IPS DF 4.7 (cell line): ENCODE measurements at regions not wholly inside any gene's neighbourhood (a gene's known extent, or its start where the extent isn't known, plus 50 kb on each side); places are given as distances from the start of the nearest gene placed in this dataset.

Experiments used
- DNase-seq: peaks from one replicate; pipeline ENCODE4 v3.0.0-alpha.2; 2013; ENCODE audit warnings: low spot score; ENCODE audit errors: extremely low read depth

DNA sequence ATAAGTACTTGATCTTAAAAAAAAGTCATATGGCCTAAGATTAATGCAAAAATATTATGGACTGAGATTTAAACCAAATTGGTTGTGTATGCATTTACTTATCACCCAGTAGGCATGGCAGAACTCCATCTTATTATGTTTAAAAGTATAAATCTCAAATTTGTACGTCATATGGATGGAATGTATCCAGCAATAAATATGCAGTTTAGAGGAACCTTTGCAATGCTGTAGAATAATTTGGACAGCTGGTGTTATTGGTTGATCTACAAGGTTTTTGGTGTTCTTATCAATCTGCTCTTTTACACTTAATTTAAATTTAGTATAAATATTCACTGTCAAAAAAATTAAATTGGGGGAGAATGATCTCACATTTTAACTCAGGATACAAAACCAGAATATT is 640.2 kb downstream of the SATB2 start:
- no peak for DNase-seq

DNA sequence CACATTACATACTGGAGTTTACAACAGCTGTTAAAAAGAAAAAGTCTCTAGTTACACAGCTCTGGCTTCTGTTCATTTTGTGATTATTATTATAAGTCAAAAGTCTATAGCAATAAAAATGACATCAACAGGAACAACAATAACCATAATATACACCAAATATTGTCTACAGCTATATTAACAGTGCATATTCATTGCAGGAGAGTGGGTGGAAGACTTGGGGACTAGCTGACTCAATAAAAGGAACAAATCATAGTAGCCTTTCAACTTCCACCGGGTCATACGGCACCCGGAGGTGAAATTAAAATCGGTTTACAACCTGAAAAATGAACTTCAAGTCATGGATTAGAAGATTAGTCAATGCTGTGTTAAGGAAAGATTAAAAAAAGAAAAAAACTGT is 642.1 kb downstream of the SATB2 start:
- no peak for DNase-seq

- DNase-seq = no peak
Measured at GRCh38 chr2:198811198-198811597, 646.5 kb downstream of the SATB2 start.

- no peak for DNase-seq
Measured at GRCh38 chr2:198809976-198810375, 647.8 kb downstream of the SATB2 start.

GRCh38 chr2:198807131-198807530 is 650.6 kb downstream of the SATB2 start:
- DNase-seq = no peak

GRCh38 chr2:198795419-198795818 is 662.3 kb downstream of the SATB2 start:
- DNase-seq = no peak

DNA sequence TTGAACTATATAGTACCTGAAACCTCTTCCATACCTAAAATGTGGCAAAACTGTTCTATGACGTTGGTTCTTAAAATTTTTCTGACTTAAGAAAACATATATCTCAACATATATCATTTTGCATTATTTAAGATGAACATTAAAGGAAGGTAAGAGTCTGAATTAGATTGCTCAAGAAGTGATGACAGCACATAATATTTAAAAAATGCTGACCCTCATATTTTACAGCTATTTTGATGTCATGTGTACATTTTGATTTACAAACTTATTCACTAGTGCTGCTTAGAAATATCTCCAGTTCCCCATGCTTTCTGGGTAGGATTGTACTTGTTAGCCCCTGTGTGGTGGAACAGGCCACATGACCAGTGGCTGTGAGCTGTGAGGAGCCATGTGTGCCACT is 666.1 kb downstream of the SATB2 start:
- DNase-seq = no peak

DNA sequence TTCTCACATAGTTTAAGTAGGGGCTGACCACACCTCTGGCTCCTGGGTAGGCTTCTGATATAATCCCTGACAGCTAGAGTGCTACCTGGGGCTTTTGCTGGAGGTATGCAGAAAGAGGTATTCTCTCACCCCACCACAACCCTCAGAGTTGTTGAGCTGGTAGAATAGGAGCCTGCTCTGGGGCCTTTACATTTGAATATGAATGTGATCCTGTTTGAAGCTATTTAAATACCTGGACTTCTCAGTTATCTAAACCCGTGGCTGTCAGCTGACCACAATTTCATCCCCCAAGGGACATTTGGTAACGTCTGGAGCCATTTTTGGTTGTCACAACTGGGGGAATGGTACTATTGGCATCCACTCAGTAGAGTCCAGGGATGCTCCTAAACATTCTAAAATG is 669.1 kb downstream of the SATB2 start:
- peak; percentile 33 for DNase-seq

- no peak for DNase-seq
Measured at GRCh38 chr2:198782734-198783133, 675.0 kb downstream of the SATB2 start.

DNA sequence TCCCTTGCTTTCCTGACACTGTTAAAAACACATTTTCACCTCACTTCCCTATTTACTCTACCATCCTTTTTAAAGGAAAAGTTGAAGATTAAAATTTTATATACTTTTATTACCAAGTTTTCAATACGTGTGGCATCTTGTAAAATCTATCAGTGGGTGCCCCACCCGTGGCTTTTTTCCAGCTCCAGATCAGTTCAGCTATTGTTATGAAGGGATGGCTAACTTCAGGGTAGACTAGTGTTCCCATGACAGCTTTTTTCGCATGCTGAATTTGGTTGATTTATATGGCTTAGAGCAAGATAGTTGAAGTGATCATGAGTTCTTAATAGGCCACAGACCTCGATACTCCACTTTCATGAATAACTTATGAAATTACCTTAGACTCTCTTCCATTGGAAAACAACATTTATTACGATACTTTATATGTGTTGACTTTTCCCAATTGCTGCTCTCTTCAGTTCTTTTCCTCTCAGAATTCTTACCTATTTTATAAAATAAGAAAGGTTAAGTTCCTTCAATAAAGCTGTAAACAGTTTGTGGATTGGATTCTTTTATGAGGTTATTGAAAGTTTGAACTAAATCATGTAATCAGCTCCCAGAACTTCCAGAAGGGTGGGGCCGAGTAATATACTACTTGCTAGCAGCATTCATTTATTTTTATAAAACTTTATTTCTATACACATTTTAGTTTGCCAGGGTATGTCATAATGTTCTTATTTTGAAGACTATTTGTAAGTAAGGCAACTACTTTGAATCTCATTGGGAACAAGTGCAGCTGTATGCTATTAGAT is 680.9 kb downstream of the SATB2 start:
- no peak for DNase-seq

DNA sequence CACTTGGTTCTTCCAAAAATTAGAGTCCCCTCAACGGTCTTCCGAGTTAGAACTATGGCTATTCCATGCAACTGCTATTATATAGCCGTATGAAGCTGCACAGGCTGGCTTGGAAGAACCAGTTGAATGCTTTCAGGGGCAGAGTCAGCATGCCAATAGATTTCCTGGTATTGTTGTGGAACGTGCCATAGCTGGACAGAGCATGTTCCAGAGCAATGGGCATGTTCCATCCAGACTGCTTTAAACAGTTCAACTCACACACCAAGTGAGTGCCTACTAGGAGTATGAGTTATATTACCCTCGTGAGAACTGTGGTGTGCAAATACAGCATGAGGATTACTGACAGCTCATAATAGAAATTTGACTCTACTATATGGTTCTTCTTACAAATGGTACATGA is 682.0 kb downstream of the SATB2 start:
- no peak for DNase-seq

DNA sequence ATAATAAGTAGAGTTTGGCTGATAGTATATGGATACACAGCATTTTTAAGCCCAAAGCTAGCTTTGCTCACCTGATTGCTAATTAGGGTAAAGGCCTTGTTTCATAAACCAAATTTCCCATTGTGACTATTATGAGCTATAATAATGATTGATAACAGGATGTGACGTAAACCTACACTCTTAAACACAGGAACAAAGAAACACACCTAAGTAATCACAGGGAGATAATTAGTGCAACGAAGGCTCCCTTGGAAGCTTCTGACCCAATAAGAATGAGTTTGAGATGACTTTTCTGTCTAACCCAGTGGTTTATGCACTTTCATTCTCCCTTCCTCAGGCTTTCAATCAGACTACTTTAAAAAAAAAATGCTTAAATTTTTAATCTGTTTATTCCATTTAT is 683.2 kb downstream of the SATB2 start:
- DNase-seq = no peak

DNA sequence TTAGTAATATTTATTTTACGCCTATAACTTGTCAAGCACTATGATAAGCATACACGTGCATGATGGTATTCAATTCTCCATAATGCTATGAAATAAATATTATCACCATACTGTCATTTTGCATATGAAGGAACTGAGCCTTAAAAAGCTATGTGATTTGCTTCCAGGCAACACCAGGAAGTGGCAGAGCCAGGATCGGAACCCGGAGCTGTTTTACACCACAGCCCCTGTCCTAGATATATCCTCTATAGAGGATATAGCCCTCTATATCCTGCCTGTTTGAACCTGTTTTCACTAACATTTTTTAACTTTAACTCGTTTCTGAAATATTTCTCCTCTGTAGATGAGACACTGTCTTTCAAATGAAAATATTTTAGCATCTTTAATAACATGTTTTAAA is 690.0 kb downstream of the SATB2 start:
- DNase-seq = no peak

- DNase-seq = no peak
Measured at GRCh38 chr2:198763793-198764192, 693.9 kb downstream of the SATB2 start.

DNA sequence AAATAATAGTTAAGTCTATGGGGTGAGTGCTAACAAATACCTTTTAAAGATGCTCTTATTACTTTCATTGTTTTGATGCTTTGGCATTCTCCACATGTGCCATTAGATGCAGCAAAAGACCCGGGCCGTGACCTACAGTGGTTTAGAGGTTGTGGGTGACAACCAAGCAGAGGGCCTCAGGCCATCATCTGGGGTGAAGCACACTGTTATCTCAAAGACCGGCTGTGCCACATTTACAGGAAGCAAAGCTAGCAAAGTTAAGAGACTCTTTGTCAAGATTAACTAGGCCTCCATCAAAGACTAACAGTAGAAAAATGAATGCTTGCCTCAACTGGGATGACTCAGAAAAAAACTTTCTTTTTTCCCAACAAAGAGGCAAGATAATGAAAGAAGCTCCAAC is 695.3 kb downstream of the SATB2 start:
- no peak for DNase-seq

GRCh38 chr2:198757069-198757468 is 700.7 kb downstream of the SATB2 start:
- DNase-seq = no peak

DNA sequence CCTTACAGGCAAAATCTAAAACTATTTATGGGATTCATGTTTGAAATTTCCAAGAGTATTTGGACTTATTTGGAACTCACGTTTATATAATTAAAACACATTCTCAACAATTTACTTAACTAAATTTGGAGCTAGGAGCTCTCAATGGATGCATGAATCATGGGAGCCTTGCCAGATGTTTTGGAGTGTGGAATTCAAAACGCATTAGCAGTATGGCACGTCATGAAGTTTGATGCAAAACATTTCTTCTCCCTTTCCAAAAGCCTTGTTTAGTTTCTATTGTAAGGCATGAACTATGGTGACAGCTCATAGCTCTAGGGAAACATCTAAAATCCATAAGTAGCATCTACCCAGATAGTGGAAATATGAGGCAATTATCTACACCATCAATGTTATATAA is 701.6 kb downstream of the SATB2 start:
- DNase-seq = no peak

- no peak for DNase-seq
Measured at GRCh38 chr2:198753101-198753500, 704.6 kb downstream of the SATB2 start.

DNA sequence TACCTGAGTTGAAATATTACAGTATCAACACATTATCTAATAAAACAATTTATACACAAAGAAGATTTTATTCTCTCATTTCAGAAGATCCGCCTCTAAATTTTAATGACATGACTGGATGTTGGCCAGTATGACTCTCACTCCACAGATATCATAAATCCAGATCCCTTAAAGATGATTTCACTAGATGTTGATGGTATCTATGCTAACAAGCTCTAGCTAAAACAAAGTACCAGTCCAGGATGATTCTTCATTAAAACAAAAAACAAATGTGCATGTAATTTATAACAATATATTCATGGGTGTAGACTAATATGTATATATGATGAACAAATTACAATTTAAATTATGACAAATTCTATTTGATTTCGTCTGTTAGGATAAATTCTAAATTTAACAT is 708.4 kb downstream of the SATB2 start:
- no peak for DNase-seq

DNA sequence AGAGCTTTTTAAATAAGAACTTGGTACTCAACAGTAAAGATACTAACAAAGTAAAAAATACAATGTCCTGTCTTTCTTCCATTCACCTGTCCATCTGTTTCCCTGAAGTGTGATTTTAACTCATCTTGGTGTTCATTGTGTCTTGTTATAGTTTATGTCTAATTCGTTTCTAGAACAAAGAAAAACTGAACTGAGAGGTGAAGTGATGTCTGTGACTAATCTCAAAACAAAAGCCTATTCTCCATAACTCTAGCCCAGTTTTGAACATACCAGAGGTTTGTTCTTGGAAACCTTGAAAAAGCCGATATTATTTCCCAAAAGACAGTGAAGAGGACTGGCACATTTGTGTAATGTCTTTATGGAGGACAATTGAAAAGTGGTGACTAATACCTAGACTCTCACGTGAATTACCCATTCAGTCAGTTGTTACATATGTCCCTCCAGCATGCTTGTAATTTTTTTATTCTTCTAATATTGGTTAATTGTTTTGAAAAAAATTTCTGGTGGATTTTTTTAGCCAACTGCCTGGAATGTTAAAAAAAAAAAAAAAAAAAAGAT is 725.8 kb downstream of the SATB2 start:
- DNase-seq = no peak

- DNase-seq = no peak
Measured at GRCh38 chr2:198720266-198720665, 737.5 kb downstream of the SATB2 start.

DNA sequence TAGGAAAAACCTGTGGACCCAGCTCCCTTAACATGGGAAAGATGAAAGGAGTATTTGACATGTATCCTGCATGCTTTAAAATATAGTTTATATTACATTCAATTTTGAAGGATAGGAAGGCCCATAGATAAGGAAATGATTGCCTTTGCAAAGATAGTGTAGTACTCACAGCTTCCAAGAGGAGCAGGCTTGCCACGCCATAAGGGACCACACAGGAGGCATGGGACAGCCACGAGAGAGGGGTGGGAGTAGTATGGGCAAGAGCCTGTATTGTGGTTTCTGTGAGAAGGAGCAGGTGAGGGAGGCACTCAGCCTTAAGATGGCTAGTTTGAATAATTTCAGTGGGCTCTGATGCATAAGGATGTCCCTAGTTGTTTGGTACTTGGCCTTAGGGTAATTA is 740.3 kb downstream of the SATB2 start:
- no peak for DNase-seq

GRCh38 chr2:198715302-198715835 is 742.4 kb downstream of the SATB2 start:
- DNase-seq = no peak
